Fibroblast of lung (primary cell): ENCODE measurements at regions not wholly inside any gene's neighbourhood (a gene's known extent, or its start where the extent isn't known, plus 50 kb on each side); places are given as distances from the start of the nearest gene placed in this dataset.

Experiments used
- DNase-seq, 2 donors: peaks; one replicate each; pipeline versions ENCODE4 v3.0.0 to v3.0.0-alpha.2; 2010; ENCODE audit warnings: low read depth in 2 of 2
- H2AFZ ChIP-seq: 2 replicates; pipeline ENCODE4 v1.5.1; 2012; ENCODE audit warnings: low read length, control low read depth, inconsistent platforms
- H3K27ac ChIP-seq: 2 replicates; pipeline ENCODE4 v1.5.1; 2011; ENCODE audit warnings: low read length, control low read depth; ENCODE audit not compliant: insufficient read depth
- H3K27me3 ChIP-seq: 2 replicates; pipeline ENCODE4 v1.5.1; 2011; ENCODE audit warnings: mild to moderate bottlenecking, low read length; ENCODE audit not compliant: control insufficient read depth, insufficient read depth
- H3K36me3 ChIP-seq: 2 replicates; pipeline ENCODE4 v1.5.1; 2011; ENCODE audit warnings: low read length; ENCODE audit not compliant: control insufficient read depth, insufficient read depth
- H3K4me1 ChIP-seq: 2 replicates; pipeline ENCODE4 v1.5.1; 2011; ENCODE audit warnings: low read length; ENCODE audit not compliant: control insufficient read depth, insufficient read depth; ENCODE audit errors: extremely low read depth
- H3K4me2 ChIP-seq: 2 replicates; pipeline ENCODE4 v1.5.1; 2011; ENCODE audit warnings: low read length, control low read depth; ENCODE audit not compliant: insufficient read depth; ENCODE audit errors: extremely low read depth
- H3K4me3 ChIP-seq, 4 experiments: fragments of 200-600 bp in 1 of 4; sonication (generic) in 1 of 4; replicated peaks in 1 of 4; 2 replicates each; pipeline ENCODE4 v1.5.1; 2011 to 2016; ENCODE audit warnings: low read length in 4 of 4, low read depth in 3 of 4, mild to moderate bottlenecking in 3 of 4, control low read depth in 2 of 4, inconsistent platforms in 1 of 4, mixed read lengths in 1 of 4; ENCODE audit not compliant: insufficient read depth in 1 of 4; ENCODE audit errors: control extremely low read depth in 1 of 4
- H3K79me2 ChIP-seq: 2 replicates; pipeline ENCODE4 v1.5.1; 2012; ENCODE audit warnings: mild to moderate bottlenecking, low read length, inconsistent platforms; ENCODE audit not compliant: control insufficient read depth, insufficient read depth
- H3K9ac ChIP-seq: 2 replicates; pipeline ENCODE4 v1.5.1; 2011; ENCODE audit warnings: mild to moderate bottlenecking, low read length, control low read depth; ENCODE audit not compliant: insufficient read depth
- H3K9me3 ChIP-seq: 2 replicates; pipeline ENCODE4 v1.5.1; 2012; ENCODE audit warnings: low read depth, low read length; ENCODE audit not compliant: control insufficient read depth, insufficient read depth
- H4K20me1 ChIP-seq: 2 replicates; pipeline ENCODE4 v1.5.1; 2011; ENCODE audit warnings: low read length; ENCODE audit not compliant: control insufficient read depth, insufficient read depth; ENCODE audit errors: extremely low read depth
- EZH2 ChIP-seq: IDR thresholded peaks from 2 replicates; pipeline ENCODE4 v1.5.1; 2012; ENCODE audit warnings: low read length, control low read depth, mild to moderate bottlenecking; ENCODE audit errors: missing control alignments
- TF ChIP-seq, protein P1 (sequence below), 2 donors: IDR thresholded peaks in 1 of 2; conservative IDR thresholded peaks in 1 of 2; 1 replicate in 1 of 2; 2 replicates in 1 of 2; pipeline ENCODE4 v1.5.1; 2011 to 2012; ENCODE audit warnings: low read length in 2 of 2, control low read depth in 1 of 2, inconsistent platforms in 1 of 2, low read depth in 1 of 2, mild to moderate bottlenecking in 1 of 2

GRCh38 chrX:26590849-26591248, 374.9 kb downstream of the MAGEB5 start:
- H3K4me3 ChIP-seq, result peak overlapping the region in 1 of 4 experiments; percentile 31
- H3K79me2 ChIP-seq, result no peaks in the 10 kb centered on the region
- H2AFZ ChIP-seq, result no peak overlapping the region
- no peaks in the 10 kb centered on the region for H4K20me1 ChIP-seq
- TF ChIP-seq, protein P1, sequence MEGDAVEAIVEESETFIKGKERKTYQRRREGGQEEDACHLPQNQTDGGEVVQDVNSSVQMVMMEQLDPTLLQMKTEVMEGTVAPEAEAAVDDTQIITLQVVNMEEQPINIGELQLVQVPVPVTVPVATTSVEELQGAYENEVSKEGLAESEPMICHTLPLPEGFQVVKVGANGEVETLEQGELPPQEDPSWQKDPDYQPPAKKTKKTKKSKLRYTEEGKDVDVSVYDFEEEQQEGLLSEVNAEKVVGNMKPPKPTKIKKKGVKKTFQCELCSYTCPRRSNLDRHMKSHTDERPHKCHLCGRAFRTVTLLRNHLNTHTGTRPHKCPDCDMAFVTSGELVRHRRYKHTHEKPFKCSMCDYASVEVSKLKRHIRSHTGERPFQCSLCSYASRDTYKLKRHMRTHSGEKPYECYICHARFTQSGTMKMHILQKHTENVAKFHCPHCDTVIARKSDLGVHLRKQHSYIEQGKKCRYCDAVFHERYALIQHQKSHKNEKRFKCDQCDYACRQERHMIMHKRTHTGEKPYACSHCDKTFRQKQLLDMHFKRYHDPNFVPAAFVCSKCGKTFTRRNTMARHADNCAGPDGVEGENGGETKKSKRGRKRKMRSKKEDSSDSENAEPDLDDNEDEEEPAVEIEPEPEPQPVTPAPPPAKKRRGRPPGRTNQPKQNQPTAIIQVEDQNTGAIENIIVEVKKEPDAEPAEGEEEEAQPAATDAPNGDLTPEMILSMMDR (conservative IDR thresholded peaks at IDR 0.05 in 1 of 2, IDR thresholded peaks at IDR 0.05 in 1 of 2; ENCODE audit: low read depth in 1 of 2, low read length in 2 of 2), result no peak
- TF ChIP-seq EZH2, result no peak
- no peaks in the 10 kb centered on the region for H3K4me1 ChIP-seq
- H3K9ac ChIP-seq, result no peak overlapping the region
- H3K36me3 ChIP-seq, result no peaks in the 10 kb centered on the region
- no peak overlapping the region for H3K4me2 ChIP-seq
- H3K9me3 ChIP-seq, result no peaks in the 10 kb centered on the region
- DNase-seq, result no peak
- no peaks in the 10 kb centered on the region for H3K27me3 ChIP-seq
- no peak overlapping the region for H3K27ac ChIP-seq

- Histone ChIP-seq H3K4me1 (no peaks in the 10 kb centered on the region), H3K9me3 (no peaks in the 10 kb centered on the region), H3K36me3 (no peaks in the 10 kb centered on the region), H2AFZ (no peak overlapping the region), H3K9ac (no peak overlapping the region), H3K4me2 (no peak overlapping the region), H4K20me1 (no peaks in the 10 kb centered on the region), H3K27me3 (no peaks in the 10 kb centered on the region), H3K79me2 (no peaks in the 10 kb centered on the region), H3K4me3 (no peak overlapping the region), H3K27ac (no peak overlapping the region)
- TF ChIP-seq, protein P1 (conservative IDR thresholded peaks at IDR 0.05 in 1 of 2, IDR thresholded peaks at IDR 0.05 in 1 of 2; ENCODE audit: low read depth in 1 of 2, low read length in 2 of 2), result no peak
- TF ChIP-seq EZH2, result no peak
- DNase-seq, result no peak
These were observed 370.6 kb downstream of the MAGEB5 start for GRCh38 chrX:26586570-26586969.

DNA sequence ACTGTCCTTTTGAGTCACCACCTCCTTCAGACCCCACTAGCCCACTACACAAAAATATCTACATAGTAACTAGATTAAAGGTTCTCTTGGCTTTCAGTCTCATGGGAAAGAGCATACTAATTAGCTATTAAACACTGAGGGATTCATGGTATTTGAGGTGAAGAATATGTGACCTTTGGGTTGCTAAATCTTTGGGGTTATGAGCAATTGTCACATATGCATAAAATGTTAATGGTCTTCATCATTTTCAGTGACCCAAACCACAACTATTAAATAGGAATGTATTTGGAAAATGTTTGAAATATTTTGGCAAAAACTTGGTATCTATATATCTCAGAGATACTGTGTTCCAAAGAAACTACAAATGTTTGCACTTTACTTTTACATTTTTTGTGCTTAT, 365.1 kb downstream of the MAGEB5 start:
- H4K20me1 ChIP-seq, result no peaks in the 10 kb centered on the region
- peak in 1 of 2 donors; percentile 14 for DNase-seq
- no peaks in the 10 kb centered on the region for H3K27me3 ChIP-seq

More for the DNA sequence above, 365.1 kb downstream of the MAGEB5 start:
- H2AFZ ChIP-seq, result no peak overlapping the region
- no peak overlapping the region for H3K9ac ChIP-seq
- no peak overlapping the region for H3K4me3 ChIP-seq
- no peak overlapping the region for H3K27ac ChIP-seq
- H3K9me3 ChIP-seq, result no peaks in the 10 kb centered on the region
- H3K4me1 ChIP-seq, result no peaks in the 10 kb centered on the region
- no peaks in the 10 kb centered on the region for H3K79me2 ChIP-seq
- TF ChIP-seq, protein P1 (conservative IDR thresholded peaks at IDR 0.05 in 1 of 2, IDR thresholded peaks at IDR 0.05 in 1 of 2; ENCODE audit: low read depth in 1 of 2, low read length in 2 of 2), result no peak
- no peak for TF ChIP-seq EZH2
- H3K36me3 ChIP-seq, result no peaks in the 10 kb centered on the region
- no peak overlapping the region for H3K4me2 ChIP-seq
